Aorta (tissue), 5 donors: ENCODE measurements at regions not wholly inside any gene's neighbourhood (a gene's known extent, or its start where the extent isn't known, plus 50 kb on each side); places are given as distances from the start of the nearest gene placed in this dataset.

Source experiments
- ATAC-seq: fragments of 200-7000 bp; cut with Tn5 transposase; one replicate; pipeline ENCODE4 v1.9.1; 2022; ENCODE audit warnings: moderate library complexity; ENCODE audit not compliant: low FRiP score
- DNase-seq, 2 donors: peaks; one replicate each; pipeline ENCODE4 v3.0.0-alpha.2; 2020
- H3K27ac ChIP-seq, 2 donors: one replicate each; pipeline ENCODE4 v1.5.1; 2013; ENCODE audit warnings: low read length in 2 of 2, mild to moderate bottlenecking in 2 of 2, moderate library complexity in 2 of 2, control low read depth in 1 of 2, inconsistent platforms in 1 of 2, low read depth in 1 of 2
- H3K27me3 ChIP-seq, 2 donors: one replicate each; pipeline ENCODE4 v1.6.1; 2013; ENCODE audit warnings: control low read depth in 1 of 2, low read length in 1 of 2, mild to moderate bottlenecking in 1 of 2, moderate library complexity in 1 of 2; ENCODE audit not compliant: insufficient read depth in 2 of 2, control insufficient read depth in 1 of 2
- H3K36me3 ChIP-seq, 2 donors: one replicate each; pipeline ENCODE4 v1.6.1; 2013; ENCODE audit warnings: control low read depth in 1 of 2, low read length in 1 of 2, mild to moderate bottlenecking in 1 of 2; ENCODE audit not compliant: insufficient read depth in 2 of 2, control insufficient read depth in 1 of 2
- H3K4me1 ChIP-seq, 2 donors: one replicate each; pipeline ENCODE4 v1.6.1; 2013; ENCODE audit warnings: low read length in 2 of 2, control low read depth in 1 of 2, mild to moderate bottlenecking in 1 of 2, moderate library complexity in 1 of 2; ENCODE audit not compliant: insufficient read depth in 2 of 2, control insufficient read depth in 1 of 2
- H3K4me3 ChIP-seq, 2 donors: one replicate each; pipeline ENCODE4 v1.5.1; 2013; ENCODE audit warnings: low read length in 2 of 2, control low read depth in 1 of 2, mild to moderate bottlenecking in 1 of 2
- H3K9me3 ChIP-seq: one replicate; pipeline ENCODE4 v1.6.1; 2013; ENCODE audit warnings: mild to moderate bottlenecking, low read length; ENCODE audit not compliant: control insufficient read depth
- WGBS, 2 donors: extraction: QIAGEN DNeasy Blood & Tissue Kit; methylation state at CpG; one replicate each; pipeline ENCODE4 v1.1.7; 2013; 5-methylcytosine and 5-hydroxymethylcytosine counted together
- intact Hi-C, 2 donors: fragments of 100-400 bp; cut with DNase I; formaldehyde crosslinking; loops; one replicate each; pipeline versions ENCODE4 v1.14.2 to v1.15.0; 2022
- donor health status: healthy with polysubstance abuse.
- donor health status: Bipolar disorder and iron deficiency.
- donor health status: DM: no; HTN: no; CAD: no.
- donor health status: DM: no; HTN: no; CAD: no.
- donor health status: DM: yes; HTN: yes; CAD: no.

DNA sequence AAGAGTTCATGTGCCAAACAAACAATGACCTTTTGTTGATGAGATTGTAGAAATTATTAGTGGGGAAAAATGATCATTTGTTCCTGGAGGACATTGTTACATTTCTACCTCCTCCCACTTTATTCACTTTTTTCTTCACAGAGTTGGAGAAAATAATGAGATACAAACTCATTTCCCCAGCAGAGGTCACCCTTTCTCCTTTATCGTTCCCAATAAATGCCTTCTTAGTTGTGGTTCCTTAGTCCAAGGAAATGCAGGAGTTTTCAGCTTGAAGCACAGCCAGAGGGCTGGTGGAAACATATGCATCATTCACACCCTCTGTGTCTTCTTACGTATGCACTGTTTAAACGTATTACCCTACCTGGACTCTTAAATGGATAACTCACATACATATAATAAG is 108.8 kb downstream of the SLC4A3 start:
- H3K4me3 ChIP-seq: no peak overlapping the region
- no peaks in the 10 kb centered on the region for H3K36me3 ChIP-seq
- ATAC-seq: no peak
- no peak for DNase-seq
- no peak overlapping the region for H3K27ac ChIP-seq
- 1 to 2% methylated on average over 3 of the region's 3 CpGs for WGBS, 2 donors
- peaks cover 1% of the 10 kb centered on the region for H3K9me3 ChIP-seq
- no peaks in the 10 kb centered on the region for H3K4me1 ChIP-seq
- intact Hi-C loops: loop anchor here in 1 of 2 donors (10.0 kb wide), 1 partner anchor 1839 kb away; the partner anchor contains the start of gene EPHA4
- H3K27me3 ChIP-seq: no peaks in the 10 kb centered on the region

- Histone ChIP-seq H3K9me3 (no peaks in the 10 kb centered on the region), H3K27ac (no peak overlapping the region), H3K36me3 (no peaks in the 10 kb centered on the region), H3K4me1 (no peaks in the 10 kb centered on the region), H3K4me3 (no peak overlapping the region), H3K27me3 (no peaks in the 10 kb centered on the region)
- intact Hi-C loops: loop anchor here in 1 of 2 donors (10.0 kb wide), 1 partner anchor 1838 kb away; the partner anchor contains the start of gene EPHA4
- WGBS, 2 donors: 25 to 32% methylated on average over 4 of the region's 4 CpGs
- ATAC-seq (peak; percentile 75), DNase-seq (no peak)
Measured at GRCh38 chr2:219737270-219737691, 109.9 kb downstream of the SLC4A3 start.

GRCh38 chr2:219739066-219739465 is 111.6 kb downstream of the SLC4A3 start:
- Histone ChIP-seq H3K9me3 (no peaks in the 10 kb centered on the region), H3K4me3 (no peak overlapping the region), H3K36me3 (no peaks in the 10 kb centered on the region), H3K4me1 (peaks cover 0 to 1% of the 10 kb centered on the region in 2 donors), H3K27me3 (no peaks in the 10 kb centered on the region), H3K27ac (no peak overlapping the region)
- 57 to 70% methylated on average over 4 of the region's 4 CpGs for WGBS, 2 donors
- no peak for DNase-seq
- ATAC-seq: no peak
- intact Hi-C loops: loop anchor here in 1 of 2 donors (10.0 kb wide), 1 partner anchor 1836 kb away; the partner anchor contains the start of gene EPHA4

DNA sequence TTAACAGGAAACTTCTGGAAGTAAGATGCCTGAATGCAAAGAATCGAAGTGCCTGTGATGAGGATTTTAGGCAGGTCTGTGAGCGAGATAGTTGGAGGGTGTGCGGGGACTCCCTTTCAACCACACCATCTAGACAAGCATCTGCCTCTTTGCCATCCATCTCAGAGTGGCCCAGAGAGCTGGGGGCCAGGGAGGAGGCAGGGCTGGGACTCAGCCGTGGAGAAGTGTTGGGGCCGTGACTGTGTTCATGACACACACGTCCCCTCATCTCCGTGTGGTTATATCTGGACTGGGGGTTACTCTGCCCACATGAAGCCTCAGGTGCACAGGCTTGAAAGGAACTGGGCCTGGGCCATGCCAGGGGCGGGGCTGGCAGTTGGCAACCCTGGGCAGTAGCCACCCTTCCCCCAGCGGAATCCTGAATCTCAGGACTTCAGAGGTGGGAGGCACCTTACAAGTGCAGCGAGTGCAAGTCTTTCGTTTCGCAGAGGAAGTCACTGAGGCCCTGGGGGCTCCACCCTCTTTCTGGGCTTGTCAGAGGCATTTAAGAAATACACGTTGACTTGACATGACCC is 112.5 kb downstream of the SLC4A3 start:
- Histone ChIP-seq H3K36me3 (no peaks in the 10 kb centered on the region), H3K27me3 (no peaks in the 10 kb centered on the region), H3K9me3 (no peaks in the 10 kb centered on the region), H3K27ac (no peak overlapping the region), H3K4me1 (peaks cover 0 to 6% of the 10 kb centered on the region in 2 donors), H3K4me3 (no peak overlapping the region)
- intact Hi-C loops: loop anchor here in 1 of 2 donors (10.0 kb wide), 1 partner anchor 1835 kb away; the partner anchor contains the start of gene EPHA4
- DNase-seq (no peak), ATAC-seq (no peak)
- WGBS, 2 donors: 94 to 96% methylated on average over 13 of the region's 13 CpGs

GRCh38 chr2:219743548-219743947 is 116.1 kb downstream of the SLC4A3 start:
- no peaks in the 10 kb centered on the region for H3K36me3 ChIP-seq
- no peak overlapping the region for H3K27ac ChIP-seq
- no peak for DNase-seq
- H3K9me3 ChIP-seq: no peaks in the 10 kb centered on the region
- H3K4me1 ChIP-seq: peaks cover 0 to 6% of the 10 kb centered on the region in 2 donors
- no peak for ATAC-seq
- H3K27me3 ChIP-seq: no peaks in the 10 kb centered on the region
- no peak overlapping the region for H3K4me3 ChIP-seq
- intact Hi-C loops: no loop called here
- WGBS, 2 donors: 4 to 5% methylated on average over 1 of the region's 1 CpG

- intact Hi-C loops: no loop called here
- no peaks in the 10 kb centered on the region for H3K27me3 ChIP-seq
- peaks cover 0 to 6% of the 10 kb centered on the region in 2 donors for H3K4me1 ChIP-seq
- ATAC-seq: no peak
- H3K36me3 ChIP-seq: no peaks in the 10 kb centered on the region
- WGBS, 2 donors: 41 to 48% methylated on average over 2 of the region's 2 CpGs
- H3K4me3 ChIP-seq: no peak overlapping the region
- no peak for DNase-seq
- no peaks in the 10 kb centered on the region for H3K9me3 ChIP-seq
- H3K27ac ChIP-seq: no peak overlapping the region
Measured at GRCh38 chr2:219744066-219744465, 116.6 kb downstream of the SLC4A3 start.

DNA sequence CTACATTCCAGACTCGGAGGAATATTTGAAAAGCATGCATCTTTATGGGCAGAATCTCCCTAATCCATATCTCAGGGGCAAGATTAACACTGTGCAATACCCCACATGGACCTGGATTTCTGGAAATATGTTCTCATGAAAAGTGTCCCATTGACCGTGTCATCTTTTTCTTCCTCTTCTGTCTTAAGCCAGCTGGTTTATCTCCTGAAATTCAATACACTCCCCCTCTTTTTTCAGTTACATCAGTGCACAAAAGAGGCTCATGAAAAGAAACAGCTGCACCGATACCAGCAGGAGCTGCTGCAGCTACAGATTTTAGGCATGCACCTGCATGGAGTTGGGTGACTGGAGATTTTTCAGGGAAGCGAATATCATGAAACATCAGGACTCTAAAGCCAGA is 117.2 kb downstream of the SLC4A3 start:
- no peak for DNase-seq
- no peaks in the 10 kb centered on the region for H3K36me3 ChIP-seq
- peaks cover 0 to 6% of the 10 kb centered on the region in 2 donors for H3K4me1 ChIP-seq
- no peaks in the 10 kb centered on the region for H3K9me3 ChIP-seq
- H3K4me3 ChIP-seq: no peak overlapping the region
- no peaks in the 10 kb centered on the region for H3K27me3 ChIP-seq
- WGBS, 2 donors: 86 to 88% methylated on average over 4 of the region's 4 CpGs
- intact Hi-C loops: no loop called here
- ATAC-seq: no peak
- no peak overlapping the region for H3K27ac ChIP-seq

DNA sequence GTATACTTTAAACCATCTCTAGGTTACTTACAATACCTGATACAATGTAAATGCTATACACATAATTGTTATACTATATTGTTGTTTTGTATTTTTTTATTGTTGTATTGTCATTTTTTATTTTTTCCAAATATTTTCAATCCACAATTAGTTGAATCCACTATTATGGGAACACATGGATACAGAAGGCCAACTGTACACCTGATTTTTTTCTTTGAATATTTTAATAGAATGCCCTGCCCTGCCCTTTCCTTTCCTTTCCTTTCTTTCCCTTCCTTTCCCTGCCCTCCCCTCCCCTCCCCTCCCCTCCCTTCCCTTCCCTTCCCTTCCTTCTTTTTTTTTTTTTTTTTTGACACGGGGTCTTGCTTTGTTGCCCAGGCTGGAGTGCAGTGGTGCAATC is 120.2 kb downstream of the SLC4A3 start:
- Histone ChIP-seq H3K27me3 (no peaks in the 10 kb centered on the region), H3K36me3 (no peaks in the 10 kb centered on the region), H3K9me3 (no peaks in the 10 kb centered on the region), H3K4me1 (peaks cover 0 to 6% of the 10 kb centered on the region in 2 donors), H3K27ac (no peak overlapping the region), H3K4me3 (no peak overlapping the region)
- DNase-seq: no peak
- intact Hi-C loops: no loop called here
- no peak for ATAC-seq
- WGBS, 2 donors: 100% methylated on average over 1 of the region's 1 CpG; no CpG with 5 or more reads in 1 of the 2 donors
